ENCODE measurements at regions not wholly inside any gene's neighbourhood (a gene's known extent, or its start where the extent isn't known, plus 50 kb on each side); places are given as distances from the start of the nearest gene placed in this dataset.

GRCh38 chr2:195026261-195026660 lies 630.8 kb upstream of the SLC39A10 start:
- TF ChIP-seq CTCF (conservative IDR thresholded peaks at IDR 0.05; ENCODE audit: low read length): no peak
- no peak for TF ChIP-seq EZH2phosphoT487 (IDR thresholded peaks at IDR 0.05; ENCODE audit: borderline replicate concordance, low read depth, low read length)
- ChIA-PET POLR2A (no interaction called here), CTCF (ENCODE audit: unreplicated experiment) (no interaction called here)
- DNase-seq (ENCODE audit: low spot score): no peak
- no TSS peak for BruUV-seq (replicated peaks)
- Histone ChIP-seq H3K9me2 (ENCODE audit: insufficient read depth, low read length) (no peaks in the 10 kb centered on the region), H2AFZ (ENCODE audit: low read length) (no peak overlapping the region), H3K4me3 (ENCODE audit: low read depth, low read length, poor library complexity, severe bottlenecking) (no peak overlapping the region), H3K79me2 (ENCODE audit: insufficient read depth, low read depth, low read length) (no peaks in the 10 kb centered on the region), H3K36me3 (ENCODE audit: insufficient read depth, low read length) (no peaks in the 10 kb centered on the region), H3K4me2 (ENCODE audit: low read length) (no peak overlapping the region), H4K20me1 (ENCODE audit: insufficient read depth, low read length) (no peaks in the 10 kb centered on the region), H3K27ac (ENCODE audit: low read depth, low read length, poor library complexity, severe bottlenecking) (no peak overlapping the region), H3K4me1 (ENCODE audit: insufficient read depth, low read length, poor library complexity, severe bottlenecking) (no peaks in the 10 kb centered on the region), H3K9me3 (ENCODE audit: low read length) (no peaks in the 10 kb centered on the region)
- intact Hi-C loops (cut with micrococcal nuclease; ENCODE audit: unreplicated experiment): no loop called here

- Histone ChIP-seq H3K79me2 (ENCODE audit: insufficient read depth, low read depth, low read length) (no peaks in the 10 kb centered on the region), H3K36me3 (ENCODE audit: insufficient read depth, low read length) (no peaks in the 10 kb centered on the region), H3K9me3 (ENCODE audit: low read length) (no peaks in the 10 kb centered on the region), H3K9me2 (ENCODE audit: insufficient read depth, low read length) (no peaks in the 10 kb centered on the region), H3K4me3 (ENCODE audit: low read depth, low read length, poor library complexity, severe bottlenecking) (no peak overlapping the region), H2AFZ (ENCODE audit: low read length) (no peak overlapping the region), H3K27ac (ENCODE audit: low read depth, low read length, poor library complexity, severe bottlenecking) (no peak overlapping the region), H4K20me1 (ENCODE audit: insufficient read depth, low read length) (no peaks in the 10 kb centered on the region), H3K4me2 (ENCODE audit: low read length) (no peak overlapping the region), H3K4me1 (ENCODE audit: insufficient read depth, low read length, poor library complexity, severe bottlenecking) (no peaks in the 10 kb centered on the region)
- no peak for DNase-seq (ENCODE audit: low spot score)
- ChIA-PET CTCF (ENCODE audit: unreplicated experiment) (no interaction called here), POLR2A (interaction anchor here (0.9 kb wide), 1 partner anchor 11 kb away, joined by 3 read pairs; no protein-coding TSS in a partner anchor)
- BruUV-seq (replicated peaks): no TSS peak
- TF ChIP-seq EZH2phosphoT487 (IDR thresholded peaks at IDR 0.05; ENCODE audit: borderline replicate concordance, low read depth, low read length) (no peak), CTCF (conservative IDR thresholded peaks at IDR 0.05; ENCODE audit: low read length) (no peak)
- intact Hi-C loops (cut with micrococcal nuclease; ENCODE audit: unreplicated experiment): no loop called here
These were observed 634.6 kb upstream of the SLC39A10 start for GRCh38 chr2:195022508-195022830.

GRCh38 chr2:195021711-195022507 lies 635.1 kb upstream of the SLC39A10 start:
- intact Hi-C loops (cut with micrococcal nuclease; ENCODE audit: unreplicated experiment): no loop called here
- Histone ChIP-seq H3K36me3 (ENCODE audit: insufficient read depth, low read length) (no peaks in the 10 kb centered on the region), H3K4me3 (ENCODE audit: low read depth, low read length, poor library complexity, severe bottlenecking) (no peak overlapping the region), H3K4me2 (ENCODE audit: low read length) (no peak overlapping the region), H3K4me1 (ENCODE audit: insufficient read depth, low read length, poor library complexity, severe bottlenecking) (no peaks in the 10 kb centered on the region), H4K20me1 (ENCODE audit: insufficient read depth, low read length) (no peaks in the 10 kb centered on the region), H3K9me2 (ENCODE audit: insufficient read depth, low read length) (no peaks in the 10 kb centered on the region), H3K27ac (ENCODE audit: low read depth, low read length, poor library complexity, severe bottlenecking) (no peak overlapping the region), H3K9me3 (ENCODE audit: low read length) (no peaks in the 10 kb centered on the region), H3K79me2 (ENCODE audit: insufficient read depth, low read depth, low read length) (no peaks in the 10 kb centered on the region), H2AFZ (ENCODE audit: low read length) (no peak overlapping the region)
- no peak for DNase-seq (ENCODE audit: low spot score)
- ChIA-PET CTCF (ENCODE audit: unreplicated experiment) (no interaction called here), POLR2A (interaction anchor here (0.9 kb wide), 1 partner anchor 10 kb away, joined by 3 read pairs; no protein-coding TSS in a partner anchor)
- TF ChIP-seq CTCF (conservative IDR thresholded peaks at IDR 0.05; ENCODE audit: low read length) (no peak), EZH2phosphoT487 (IDR thresholded peaks at IDR 0.05; ENCODE audit: borderline replicate concordance, low read depth, low read length) (no peak)
- BruUV-seq (replicated peaks): no TSS peak
